Esophagus squamous epithelium (tissue), 5 donors: ENCODE measurements at regions not wholly inside any gene's neighbourhood (a gene's known extent, or its start where the extent isn't known, plus 50 kb on each side); places are given as distances from the start of the nearest gene placed in this dataset.

Experiments
- DNase-seq: peaks from one replicate; lab custom pipeline; 2025; lab: John Stamatoyannopoulos, UW
- H3K27ac ChIP-seq, 4 donors: fragments of 200-600 bp; sonication (generic); one replicate each; pipeline ENCODE4 v1.5.1; 2016 to 2019; ENCODE audit warnings: mild to moderate bottlenecking in 1 of 4
- H3K27me3 ChIP-seq, 4 donors: fragments of 200-600 bp; sonication (generic); 1 replicate in 3 of 4; 2 replicates in 1 of 4; pipeline versions ENCODE4 v1.5.1 to v1.6.0; 2017 to 2021; ENCODE audit warnings: antibody characterized with exemption in 1 of 4
- H3K36me3 ChIP-seq, 3 donors: fragments of 200-600 bp; sonication (generic); one replicate each; pipeline ENCODE4 v1.5.1; 2016 to 2019
- H3K4me1 ChIP-seq, 3 donors: fragments of 200-600 bp; sonication (generic); one replicate each; pipeline ENCODE4 v1.5.1; 2017 to 2019
- H3K4me3 ChIP-seq, 4 donors: fragments of 200-600 bp; sonication (generic); 1 replicate in 3 of 4; 2 replicates in 1 of 4; pipeline ENCODE4 v1.5.1; 2016 to 2019; ENCODE audit warnings: mild to moderate bottlenecking in 2 of 4, moderate library complexity in 1 of 4
- H3K9me3 ChIP-seq, 3 donors: fragments of 200-600 bp; sonication (generic); one replicate each; pipeline ENCODE4 v1.5.1; 2016 to 2019
- CTCF ChIP-seq, 6 experiments: fragments of 450-650 bp in 4 of 6; fragments of 200-600 bp in 2 of 6; sonication (generic) in 2 of 6; IDR thresholded peaks; one replicate each; pipeline ENCODE4 v1.5.1; 2016 to 2019; ENCODE audit warnings: antibody characterized with exemption in 6 of 6, mild to moderate bottlenecking in 4 of 6, moderate library complexity in 4 of 6
- POLR2A ChIP-seq, 4 donors: fragments of 450-650 bp; IDR thresholded peaks; one replicate each; pipeline ENCODE4 v1.6.1; 2017; ENCODE audit warnings: antibody characterized with exemption in 4 of 4, mild to moderate bottlenecking in 4 of 4, moderate library complexity in 3 of 4
- WGBS, 2 donors: methylation state at CpG; one replicate each; pipeline ENCODE4 v1.1.5; 2018; 5-methylcytosine and 5-hydroxymethylcytosine counted together
- intact Hi-C: fragments of 100-400 bp; cut with DNase I; formaldehyde crosslinking; loops from one replicate; pipeline ENCODE4 v1.15.0; 2022
- donor health status: DM: yes; HTN: yes; CAD: no.

DNA sequence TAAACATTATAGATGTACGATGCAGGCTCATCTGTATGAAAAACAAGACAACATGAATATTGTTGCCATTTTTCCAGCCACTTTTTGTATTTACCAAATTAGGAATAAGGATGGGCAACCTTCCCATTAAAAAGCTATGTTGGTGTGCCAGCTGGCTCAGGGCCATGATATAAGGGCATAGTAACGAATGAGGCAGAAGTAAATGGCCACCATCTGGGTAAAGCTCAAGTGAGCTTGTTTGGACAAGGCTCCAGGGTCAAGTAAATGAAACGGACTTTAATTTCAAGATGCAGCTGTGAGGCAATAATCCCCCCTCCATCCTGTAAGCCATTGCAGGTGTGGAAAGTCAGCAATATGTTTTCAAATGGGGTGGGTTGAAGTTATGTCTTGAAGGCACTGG is 930.9 kb upstream of the CDH8 start:
- no peak for DNase-seq
- no peaks in the 10 kb centered on the region for H3K36me3 ChIP-seq
- H3K27ac ChIP-seq = no peak overlapping the region
- H3K27me3 ChIP-seq = no peaks in the 10 kb centered on the region
- TF ChIP-seq CTCF (IDR thresholded peaks at IDR 0.05) (no peak), POLR2A (IDR thresholded peaks at IDR 0.05) (no peak)
- H3K4me1 ChIP-seq = no peaks in the 10 kb centered on the region
- no peaks in the 10 kb centered on the region for H3K9me3 ChIP-seq
- intact Hi-C loops = no loop called here
- 17 to 40% methylated on average over 3 of the region's 3 CpGs for WGBS, 2 donors
- H3K4me3 ChIP-seq = no peak overlapping the region

- 18 to 27% methylated on average over 1 of the region's 1 CpG for WGBS, 2 donors
- no peak for DNase-seq
- no peak overlapping the region for H3K27ac ChIP-seq
- no peaks in the 10 kb centered on the region for H3K9me3 ChIP-seq
- no peaks in the 10 kb centered on the region for H3K36me3 ChIP-seq
- intact Hi-C loops = no loop called here
- no peak for TF ChIP-seq CTCF (IDR thresholded peaks at IDR 0.05)
- no peak for TF ChIP-seq POLR2A (IDR thresholded peaks at IDR 0.05)
- no peak overlapping the region for H3K4me3 ChIP-seq
- H3K27me3 ChIP-seq = no peaks in the 10 kb centered on the region
- H3K4me1 ChIP-seq = no peaks in the 10 kb centered on the region
Observed at GRCh38 chr16:62966626-62967025, 930.4 kb upstream of the CDH8 start.

DNA sequence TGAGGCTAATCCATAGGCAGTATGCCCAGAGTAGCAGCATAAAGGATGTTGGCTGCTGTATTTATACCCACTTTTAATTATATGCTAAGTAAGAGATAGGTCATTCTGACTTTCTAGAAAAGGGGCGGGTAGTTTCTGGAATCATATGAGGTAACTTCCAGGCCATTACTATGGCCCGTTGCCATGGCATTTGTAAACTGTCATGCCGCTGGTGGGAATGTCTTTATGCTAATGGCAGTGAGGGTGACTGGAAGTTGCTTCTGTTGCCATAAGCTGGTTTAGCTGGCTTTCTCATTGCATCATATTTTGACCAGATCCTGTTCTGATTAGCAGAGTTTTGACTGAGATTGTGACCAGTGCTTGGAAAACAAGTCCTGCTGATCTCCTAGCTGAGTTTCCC is 929.6 kb upstream of the CDH8 start:
- H3K27me3 ChIP-seq = no peaks in the 10 kb centered on the region
- H3K4me1 ChIP-seq = no peaks in the 10 kb centered on the region
- TF ChIP-seq POLR2A (IDR thresholded peaks at IDR 0.05) (no peak), CTCF (IDR thresholded peaks at IDR 0.05) (no peak)
- 69 to 76% methylated on average over 3 of the region's 3 CpGs for WGBS, 2 donors
- no peak overlapping the region for H3K4me3 ChIP-seq
- intact Hi-C loops = no loop called here
- DNase-seq = no peak
- no peak overlapping the region for H3K27ac ChIP-seq
- no peaks in the 10 kb centered on the region for H3K9me3 ChIP-seq
- H3K36me3 ChIP-seq = no peaks in the 10 kb centered on the region

DNA sequence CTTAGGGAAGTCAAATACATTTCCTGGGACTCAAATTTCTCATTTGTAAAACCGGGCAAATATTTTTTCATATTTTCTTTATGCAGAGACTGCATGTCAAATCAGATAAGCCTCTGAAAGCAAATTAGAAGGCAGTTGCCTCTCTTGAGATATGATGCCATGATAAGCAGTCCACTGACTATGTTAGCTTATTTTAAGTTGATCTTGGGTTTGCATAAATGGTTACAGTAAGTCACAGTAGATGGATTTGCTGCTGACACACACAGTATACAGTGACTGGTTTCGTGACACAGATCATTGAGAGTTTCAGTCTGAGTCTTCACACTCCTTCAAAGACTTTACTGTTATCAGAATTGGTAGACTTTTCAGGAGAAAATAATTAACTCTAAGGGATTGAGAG is 927.6 kb upstream of the CDH8 start:
- Histone ChIP-seq H3K36me3 (no peaks in the 10 kb centered on the region), H3K4me3 (no peak overlapping the region), H3K4me1 (no peaks in the 10 kb centered on the region), H3K27ac (no peak overlapping the region), H3K27me3 (no peaks in the 10 kb centered on the region), H3K9me3 (no peaks in the 10 kb centered on the region)
- DNase-seq = no peak
- WGBS, 2 donors = 63 to 64% methylated on average over 2 of the region's 2 CpGs
- TF ChIP-seq CTCF (IDR thresholded peaks at IDR 0.05) (no peak), POLR2A (IDR thresholded peaks at IDR 0.05) (no peak)
- intact Hi-C loops = no loop called here

GRCh38 chr16:62955033-62955349 is 918.8 kb upstream of the CDH8 start:
- Histone ChIP-seq H3K4me3 (no peak overlapping the region), H3K27me3 (peaks cover 0 to 5% (median 0%) of the 10 kb centered on the region in 4 donors), H3K4me1 (no peaks in the 10 kb centered on the region), H3K36me3 (no peaks in the 10 kb centered on the region), H3K27ac (no peak overlapping the region), H3K9me3 (no peaks in the 10 kb centered on the region)
- no peak for TF ChIP-seq CTCF (IDR thresholded peaks at IDR 0.05)
- TF ChIP-seq POLR2A (IDR thresholded peaks at IDR 0.05) = no peak
- WGBS, 2 donors = 63 to 67% methylated on average over 7 of the region's 7 CpGs
- intact Hi-C loops = no loop called here
- no peak for DNase-seq
